ENCODE measurements at regions not wholly inside any gene's neighbourhood (a gene's known extent, or its start where the extent isn't known, plus 50 kb on each side); places are given as distances from the start of the nearest gene placed in this dataset.

- no peaks in the 10 kb centered on the region for H3K36me3 ChIP-seq
- no peaks in the 10 kb centered on the region for H3K4me1 ChIP-seq
- no peak overlapping the region for H3K4me3 ChIP-seq
- WGBS, 4 donors, result 70 to 83% (median 76%) methylated on average over 11 of the region's 11 CpGs
- H3K27ac ChIP-seq, result no peak overlapping the region
- H3K9me3 ChIP-seq, result no peaks in the 10 kb centered on the region
- ATAC-seq (no peak), DNase-seq (no peak)
- H3K27me3 ChIP-seq, result no peaks in the 10 kb centered on the region
- no peak for TF ChIP-seq POLR2A (IDR thresholded peaks at IDR 0.05)
- TF ChIP-seq, protein P1, sequence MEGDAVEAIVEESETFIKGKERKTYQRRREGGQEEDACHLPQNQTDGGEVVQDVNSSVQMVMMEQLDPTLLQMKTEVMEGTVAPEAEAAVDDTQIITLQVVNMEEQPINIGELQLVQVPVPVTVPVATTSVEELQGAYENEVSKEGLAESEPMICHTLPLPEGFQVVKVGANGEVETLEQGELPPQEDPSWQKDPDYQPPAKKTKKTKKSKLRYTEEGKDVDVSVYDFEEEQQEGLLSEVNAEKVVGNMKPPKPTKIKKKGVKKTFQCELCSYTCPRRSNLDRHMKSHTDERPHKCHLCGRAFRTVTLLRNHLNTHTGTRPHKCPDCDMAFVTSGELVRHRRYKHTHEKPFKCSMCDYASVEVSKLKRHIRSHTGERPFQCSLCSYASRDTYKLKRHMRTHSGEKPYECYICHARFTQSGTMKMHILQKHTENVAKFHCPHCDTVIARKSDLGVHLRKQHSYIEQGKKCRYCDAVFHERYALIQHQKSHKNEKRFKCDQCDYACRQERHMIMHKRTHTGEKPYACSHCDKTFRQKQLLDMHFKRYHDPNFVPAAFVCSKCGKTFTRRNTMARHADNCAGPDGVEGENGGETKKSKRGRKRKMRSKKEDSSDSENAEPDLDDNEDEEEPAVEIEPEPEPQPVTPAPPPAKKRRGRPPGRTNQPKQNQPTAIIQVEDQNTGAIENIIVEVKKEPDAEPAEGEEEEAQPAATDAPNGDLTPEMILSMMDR (IDR thresholded peaks at IDR 0.05), result no peak
- intact Hi-C loops (cut with DNase I), result no loop called here
Measured at GRCh38 chr3:103899328-103899727, 1464.5 kb downstream of the ZPLD1 start.

- TF ChIP-seq, protein P1 (IDR thresholded peaks at IDR 0.05), result no peak
- no peak for TF ChIP-seq POLR2A (IDR thresholded peaks at IDR 0.05)
- no peaks in the 10 kb centered on the region for H3K9me3 ChIP-seq
- no peaks in the 10 kb centered on the region for H3K36me3 ChIP-seq
- no peak overlapping the region for H3K4me3 ChIP-seq
- ATAC-seq (no peak), DNase-seq (no peak)
- intact Hi-C loops (cut with DNase I), result no loop called here
- 68 to 88% (median 73%) methylated on average over 3 of the region's 3 CpGs for WGBS, 4 donors
- no peaks in the 10 kb centered on the region for H3K4me1 ChIP-seq
- H3K27me3 ChIP-seq, result no peaks in the 10 kb centered on the region
- H3K27ac ChIP-seq, result no peak overlapping the region
Measured at GRCh38 chr3:103904991-103905390, 1461.7 kb upstream of the ALCAM start.

- no peaks in the 10 kb centered on the region for H3K4me1 ChIP-seq
- WGBS, 4 donors, result 44 to 63% (median 57%) methylated on average over 2 of the region's 2 CpGs
Measured at GRCh38 chr3:103906304-103906703, 1460.4 kb upstream of the ALCAM start.

DNA sequence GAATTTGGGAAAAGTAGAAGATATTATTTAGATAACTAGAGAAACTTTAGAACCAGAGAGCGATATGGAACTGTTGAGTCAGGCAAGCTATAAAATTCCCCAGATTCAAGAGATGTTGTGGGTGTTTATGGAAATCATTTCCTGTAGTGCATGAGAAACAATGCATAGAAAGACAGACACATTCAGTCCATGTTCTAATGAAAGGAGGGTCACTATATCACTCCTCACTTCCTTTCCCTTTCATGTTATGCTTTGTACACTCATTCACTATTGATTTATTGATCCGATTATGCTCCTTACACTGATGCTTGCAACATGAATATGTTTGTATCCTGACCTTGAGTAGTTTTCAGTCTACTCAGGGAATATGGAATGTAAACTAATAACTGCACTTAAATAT lies 1459.9 kb upstream of the ALCAM start:
- Histone ChIP-seq H3K27ac (no peak overlapping the region), H3K27me3 (no peaks in the 10 kb centered on the region), H3K4me1 (no peaks in the 10 kb centered on the region), H3K4me3 (no peak overlapping the region), H3K9me3 (no peaks in the 10 kb centered on the region), H3K36me3 (no peaks in the 10 kb centered on the region)
- intact Hi-C loops (cut with DNase I), result no loop called here
- 73 to 83% (median 77%) methylated on average over 2 of the region's 2 CpGs for WGBS, 4 donors
- ATAC-seq, result no peak
- no peak for DNase-seq
- TF ChIP-seq, protein P1 (IDR thresholded peaks at IDR 0.05), result no peak
- TF ChIP-seq POLR2A (IDR thresholded peaks at IDR 0.05), result no peak

More at GRCh38 chr3:103906304-103906703, 1460.4 kb upstream of the ALCAM start:
- no peak overlapping the region for H3K27ac ChIP-seq
- no peak for TF ChIP-seq POLR2A (IDR thresholded peaks at IDR 0.05)
- no peaks in the 10 kb centered on the region for H3K36me3 ChIP-seq
- intact Hi-C loops (cut with DNase I), result no loop called here
- no peak overlapping the region for H3K4me3 ChIP-seq
- no peak for ATAC-seq
- no peaks in the 10 kb centered on the region for H3K9me3 ChIP-seq
- DNase-seq, result no peak
- H3K27me3 ChIP-seq, result no peaks in the 10 kb centered on the region

GRCh38 chr3:103907567-103907966 lies 1459.1 kb upstream of the ALCAM start:
- no peaks in the 10 kb centered on the region for H3K27me3 ChIP-seq
- 89 to 94% (median 90%) methylated on average over 3 of the region's 3 CpGs for WGBS, 4 donors
- TF ChIP-seq, protein P1 (IDR thresholded peaks at IDR 0.05), result no peak
- no peak for TF ChIP-seq POLR2A (IDR thresholded peaks at IDR 0.05)
- H3K36me3 ChIP-seq, result no peaks in the 10 kb centered on the region
- no peak for ATAC-seq
- H3K27ac ChIP-seq, result no peak overlapping the region
- intact Hi-C loops (cut with DNase I), result no loop called here
- H3K9me3 ChIP-seq, result no peaks in the 10 kb centered on the region
- no peaks in the 10 kb centered on the region for H3K4me1 ChIP-seq
- no peak for DNase-seq
- H3K4me3 ChIP-seq, result no peak overlapping the region
